ENCODE measurements at regions not wholly inside any gene's neighbourhood (a gene's known extent, or its start where the extent isn't known, plus 50 kb on each side); places are given as distances from the start of the nearest gene placed in this dataset.

DNA sequence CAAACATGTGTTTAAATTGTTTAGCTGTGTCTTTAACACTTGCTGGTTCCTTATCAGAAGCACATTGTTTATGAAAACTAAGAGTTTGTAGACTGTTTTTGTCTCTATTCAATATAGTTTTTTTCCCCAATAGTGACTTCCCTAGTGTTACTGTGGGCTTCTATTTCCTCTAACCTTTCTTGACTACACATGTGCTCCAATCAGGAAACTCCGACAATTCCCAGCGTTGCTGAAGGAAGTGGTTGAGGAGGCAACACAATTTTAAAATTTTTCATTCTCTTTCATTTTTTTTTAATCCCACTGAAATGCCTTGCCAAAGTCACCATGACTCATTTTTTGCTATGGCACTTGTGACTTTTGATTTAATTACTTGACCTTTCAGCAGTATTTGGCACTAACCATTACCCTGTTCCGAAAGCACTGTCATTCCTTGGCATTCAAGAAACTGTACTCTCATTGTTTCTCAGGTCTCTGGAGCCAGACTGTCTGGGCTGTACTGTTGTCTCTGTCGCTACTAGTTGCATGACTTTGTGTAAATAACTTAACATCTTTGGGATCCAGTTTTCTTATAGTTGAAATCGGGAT, 67.6 kb upstream of the FREM3 start:
- Histone ChIP-seq H3K79me2 (ENCODE audit: insufficient read depth, low read depth, low read length) (no peaks in the 10 kb centered on the region), H3K4me3 (ENCODE audit: low read depth, low read length, poor library complexity, severe bottlenecking) (no peak overlapping the region), H2AFZ (ENCODE audit: low read length) (no peak overlapping the region), H3K4me2 (ENCODE audit: low read length) (no peak overlapping the region), H4K20me1 (ENCODE audit: insufficient read depth, low read length) (no peaks in the 10 kb centered on the region), H3K36me3 (ENCODE audit: insufficient read depth, low read length) (no peaks in the 10 kb centered on the region), H3K4me1 (ENCODE audit: insufficient read depth, low read length, poor library complexity, severe bottlenecking) (no peaks in the 10 kb centered on the region), H3K9me2 (ENCODE audit: insufficient read depth, low read length) (no peaks in the 10 kb centered on the region), H3K9me3 (ENCODE audit: low read length) (no peaks in the 10 kb centered on the region), H3K27ac (ENCODE audit: low read depth, low read length, poor library complexity, severe bottlenecking) (no peak overlapping the region)
- ChIA-PET CTCF (ENCODE audit: unreplicated experiment) (no interaction called here), POLR2A (no interaction called here)
- intact Hi-C loops (cut with micrococcal nuclease; ENCODE audit: unreplicated experiment), result no loop called here
- DNase-seq (ENCODE audit: low spot score), result no peak
- no TSS peak for BruUV-seq (replicated peaks)
- no peak for TF ChIP-seq EZH2phosphoT487 (IDR thresholded peaks at IDR 0.05; ENCODE audit: borderline replicate concordance, low read depth, low read length)
- TF ChIP-seq, protein P1, sequence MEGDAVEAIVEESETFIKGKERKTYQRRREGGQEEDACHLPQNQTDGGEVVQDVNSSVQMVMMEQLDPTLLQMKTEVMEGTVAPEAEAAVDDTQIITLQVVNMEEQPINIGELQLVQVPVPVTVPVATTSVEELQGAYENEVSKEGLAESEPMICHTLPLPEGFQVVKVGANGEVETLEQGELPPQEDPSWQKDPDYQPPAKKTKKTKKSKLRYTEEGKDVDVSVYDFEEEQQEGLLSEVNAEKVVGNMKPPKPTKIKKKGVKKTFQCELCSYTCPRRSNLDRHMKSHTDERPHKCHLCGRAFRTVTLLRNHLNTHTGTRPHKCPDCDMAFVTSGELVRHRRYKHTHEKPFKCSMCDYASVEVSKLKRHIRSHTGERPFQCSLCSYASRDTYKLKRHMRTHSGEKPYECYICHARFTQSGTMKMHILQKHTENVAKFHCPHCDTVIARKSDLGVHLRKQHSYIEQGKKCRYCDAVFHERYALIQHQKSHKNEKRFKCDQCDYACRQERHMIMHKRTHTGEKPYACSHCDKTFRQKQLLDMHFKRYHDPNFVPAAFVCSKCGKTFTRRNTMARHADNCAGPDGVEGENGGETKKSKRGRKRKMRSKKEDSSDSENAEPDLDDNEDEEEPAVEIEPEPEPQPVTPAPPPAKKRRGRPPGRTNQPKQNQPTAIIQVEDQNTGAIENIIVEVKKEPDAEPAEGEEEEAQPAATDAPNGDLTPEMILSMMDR (conservative IDR thresholded peaks at IDR 0.05; ENCODE audit: low read length), result no peak

DNA sequence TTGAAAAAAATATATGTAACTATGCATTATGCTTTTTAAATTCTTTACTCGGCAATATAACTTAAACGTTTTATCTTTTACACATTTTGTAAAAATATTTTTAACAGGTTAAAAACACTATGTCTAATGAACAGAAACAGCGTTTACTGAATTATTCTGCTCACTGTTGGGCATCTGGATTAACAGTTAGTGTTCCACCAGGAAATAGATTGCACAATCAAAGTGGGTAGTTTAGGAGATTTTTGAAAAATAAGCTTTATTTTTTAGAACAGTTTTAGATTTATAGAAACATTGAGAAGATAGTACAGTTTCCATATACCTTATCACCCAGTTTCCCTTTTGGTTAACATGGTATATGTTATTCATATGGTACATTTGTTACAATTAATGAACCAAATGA, 63.1 kb upstream of the FREM3 start:
- Histone ChIP-seq H3K79me2 (ENCODE audit: insufficient read depth, low read depth, low read length) (no peaks in the 10 kb centered on the region), H4K20me1 (ENCODE audit: insufficient read depth, low read length) (no peaks in the 10 kb centered on the region), H3K9me3 (ENCODE audit: low read length) (no peaks in the 10 kb centered on the region), H3K27ac (ENCODE audit: low read depth, low read length, poor library complexity, severe bottlenecking) (no peak overlapping the region), H2AFZ (ENCODE audit: low read length) (no peak overlapping the region), H3K36me3 (ENCODE audit: insufficient read depth, low read length) (no peaks in the 10 kb centered on the region), H3K9me2 (ENCODE audit: insufficient read depth, low read length) (no peaks in the 10 kb centered on the region), H3K4me2 (ENCODE audit: low read length) (no peak overlapping the region), H3K4me1 (ENCODE audit: insufficient read depth, low read length, poor library complexity, severe bottlenecking) (no peaks in the 10 kb centered on the region), H3K4me3 (ENCODE audit: low read depth, low read length, poor library complexity, severe bottlenecking) (no peak overlapping the region)
- no TSS peak for BruUV-seq (replicated peaks)
- TF ChIP-seq EZH2phosphoT487 (IDR thresholded peaks at IDR 0.05; ENCODE audit: borderline replicate concordance, low read depth, low read length), result no peak
- TF ChIP-seq, protein P1 (conservative IDR thresholded peaks at IDR 0.05; ENCODE audit: low read length), result no peak
- ChIA-PET POLR2A (no interaction called here), CTCF (ENCODE audit: unreplicated experiment) (no interaction called here)
- DNase-seq (ENCODE audit: low spot score), result no peak
- intact Hi-C loops (cut with micrococcal nuclease; ENCODE audit: unreplicated experiment), result no loop called here

- Histone ChIP-seq H3K4me1 (ENCODE audit: insufficient read depth, low read length, poor library complexity, severe bottlenecking) (no peaks in the 10 kb centered on the region), H3K9me2 (ENCODE audit: insufficient read depth, low read length) (no peaks in the 10 kb centered on the region), H3K27ac (ENCODE audit: low read depth, low read length, poor library complexity, severe bottlenecking) (no peak overlapping the region), H3K4me3 (ENCODE audit: low read depth, low read length, poor library complexity, severe bottlenecking) (no peak overlapping the region), H4K20me1 (ENCODE audit: insufficient read depth, low read length) (no peaks in the 10 kb centered on the region), H3K9me3 (ENCODE audit: low read length) (no peaks in the 10 kb centered on the region), H3K36me3 (ENCODE audit: insufficient read depth, low read length) (no peaks in the 10 kb centered on the region), H3K79me2 (ENCODE audit: insufficient read depth, low read depth, low read length) (no peaks in the 10 kb centered on the region), H3K4me2 (ENCODE audit: low read length) (no peak overlapping the region), H2AFZ (ENCODE audit: low read length) (no peak overlapping the region)
- BruUV-seq (replicated peaks), result no TSS peak
- no peak for DNase-seq (ENCODE audit: low spot score)
- TF ChIP-seq, protein P1 (conservative IDR thresholded peaks at IDR 0.05; ENCODE audit: low read length), result no peak
- no peak for TF ChIP-seq EZH2phosphoT487 (IDR thresholded peaks at IDR 0.05; ENCODE audit: borderline replicate concordance, low read depth, low read length)
- ChIA-PET POLR2A (no interaction called here), CTCF (ENCODE audit: unreplicated experiment) (no interaction called here)
- intact Hi-C loops (cut with micrococcal nuclease; ENCODE audit: unreplicated experiment), result no loop called here
Measured at GRCh38 chr4:143762511-143762910, 62.0 kb upstream of the FREM3 start.

Measured in OCI-LY7 (cell line).